ENCODE measurements at regions not wholly inside any gene's neighbourhood (a gene's known extent, or its start where the extent isn't known, plus 50 kb on each side); places are given as distances from the start of the nearest gene placed in this dataset.

DNA sequence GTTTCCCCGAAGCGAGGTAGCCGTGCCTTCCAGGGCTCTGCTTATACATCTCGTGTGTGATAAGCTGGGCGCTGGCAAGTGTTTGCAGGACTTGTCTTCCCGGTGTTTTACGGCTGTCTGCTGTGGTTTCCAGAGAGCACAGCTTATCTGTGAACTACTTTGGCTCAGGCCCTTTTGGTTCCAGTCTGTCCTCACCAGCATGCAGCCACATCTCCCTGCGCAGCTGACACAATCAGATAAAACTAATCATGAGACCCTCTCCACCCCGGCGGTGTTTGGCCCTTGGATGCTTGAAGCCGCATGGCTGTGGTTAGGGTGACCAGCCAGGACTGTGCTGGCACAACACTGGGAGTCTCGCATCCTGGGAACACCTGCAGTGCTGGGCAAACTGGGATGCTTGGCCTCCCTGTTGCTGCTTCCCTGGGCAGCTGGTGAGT is 241.8 kb upstream of the FOXQ1 start:
- H3K9ac ChIP-seq (ENCODE audit: low read length) = no peak overlapping the region
- POLR2A ChIA-PET = no interaction called here

More for the DNA sequence above, 241.8 kb upstream of the FOXQ1 start:
- TF ChIP-seq, protein P1, sequence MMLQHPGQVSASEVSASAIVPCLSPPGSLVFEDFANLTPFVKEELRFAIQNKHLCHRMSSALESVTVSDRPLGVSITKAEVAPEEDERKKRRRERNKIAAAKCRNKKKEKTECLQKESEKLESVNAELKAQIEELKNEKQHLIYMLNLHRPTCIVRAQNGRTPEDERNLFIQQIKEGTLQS (IDR thresholded peaks at IDR 0.05) = no peak
- TF ChIP-seq POLR2A (IDR thresholded peaks at IDR 0.05; ENCODE audit: borderline replicate concordance, extremely low read depth, insufficient read depth, insufficient read length) = no peak
- no peak for TF ChIP-seq SIN3A (IDR thresholded peaks at IDR 0.05; ENCODE audit: low read depth)
- TF ChIP-seq, protein P2, sequence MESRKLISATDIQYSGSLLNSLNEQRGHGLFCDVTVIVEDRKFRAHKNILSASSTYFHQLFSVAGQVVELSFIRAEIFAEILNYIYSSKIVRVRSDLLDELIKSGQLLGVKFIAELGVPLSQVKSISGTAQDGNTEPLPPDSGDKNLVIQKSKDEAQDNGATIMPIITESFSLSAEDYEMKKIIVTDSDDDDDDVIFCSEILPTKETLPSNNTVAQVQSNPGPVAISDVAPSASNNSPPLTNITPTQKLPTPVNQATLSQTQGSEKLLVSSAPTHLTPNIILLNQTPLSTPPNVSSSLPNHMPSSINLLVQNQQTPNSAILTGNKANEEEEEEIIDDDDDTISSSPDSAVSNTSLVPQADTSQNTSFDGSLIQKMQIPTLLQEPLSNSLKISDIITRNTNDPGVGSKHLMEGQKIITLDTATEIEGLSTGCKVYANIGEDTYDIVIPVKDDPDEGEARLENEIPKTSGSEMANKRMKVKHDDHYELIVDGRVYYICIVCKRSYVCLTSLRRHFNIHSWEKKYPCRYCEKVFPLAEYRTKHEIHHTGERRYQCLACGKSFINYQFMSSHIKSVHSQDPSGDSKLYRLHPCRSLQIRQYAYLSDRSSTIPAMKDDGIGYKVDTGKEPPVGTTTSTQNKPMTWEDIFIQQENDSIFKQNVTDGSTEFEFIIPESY (IDR thresholded peaks at IDR 0.05; ENCODE audit: extremely low read depth, insufficient replicate concordance, low read length) = no peak
- no peak for TF ChIP-seq CEBPB (IDR thresholded peaks at IDR 0.05; ENCODE audit: low read depth)
- TF ChIP-seq EZH2 (IDR thresholded peaks at IDR 0.05) = no peak
- no peak for TF ChIP-seq FOSL1 (IDR thresholded peaks at IDR 0.05; ENCODE audit: low read depth)
- TF ChIP-seq SRF (IDR thresholded peaks at IDR 0.05; ENCODE audit: low read depth) = no peak
- TF ChIP-seq, protein P3, sequence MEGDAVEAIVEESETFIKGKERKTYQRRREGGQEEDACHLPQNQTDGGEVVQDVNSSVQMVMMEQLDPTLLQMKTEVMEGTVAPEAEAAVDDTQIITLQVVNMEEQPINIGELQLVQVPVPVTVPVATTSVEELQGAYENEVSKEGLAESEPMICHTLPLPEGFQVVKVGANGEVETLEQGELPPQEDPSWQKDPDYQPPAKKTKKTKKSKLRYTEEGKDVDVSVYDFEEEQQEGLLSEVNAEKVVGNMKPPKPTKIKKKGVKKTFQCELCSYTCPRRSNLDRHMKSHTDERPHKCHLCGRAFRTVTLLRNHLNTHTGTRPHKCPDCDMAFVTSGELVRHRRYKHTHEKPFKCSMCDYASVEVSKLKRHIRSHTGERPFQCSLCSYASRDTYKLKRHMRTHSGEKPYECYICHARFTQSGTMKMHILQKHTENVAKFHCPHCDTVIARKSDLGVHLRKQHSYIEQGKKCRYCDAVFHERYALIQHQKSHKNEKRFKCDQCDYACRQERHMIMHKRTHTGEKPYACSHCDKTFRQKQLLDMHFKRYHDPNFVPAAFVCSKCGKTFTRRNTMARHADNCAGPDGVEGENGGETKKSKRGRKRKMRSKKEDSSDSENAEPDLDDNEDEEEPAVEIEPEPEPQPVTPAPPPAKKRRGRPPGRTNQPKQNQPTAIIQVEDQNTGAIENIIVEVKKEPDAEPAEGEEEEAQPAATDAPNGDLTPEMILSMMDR (IDR thresholded peaks at IDR 0.05 in 2 of 3, conservative IDR thresholded peaks at IDR 0.05 in 1 of 3; ENCODE audit: borderline replicate concordance in 1 of 3, insufficient read depth in 1 of 3, low read depth in 2 of 3, low read length in 2 of 3) = no peak
- no peak for TF ChIP-seq ELF1 (IDR thresholded peaks at IDR 0.05; ENCODE audit: borderline replicate concordance, low read depth)
- TF ChIP-seq, protein P4, sequence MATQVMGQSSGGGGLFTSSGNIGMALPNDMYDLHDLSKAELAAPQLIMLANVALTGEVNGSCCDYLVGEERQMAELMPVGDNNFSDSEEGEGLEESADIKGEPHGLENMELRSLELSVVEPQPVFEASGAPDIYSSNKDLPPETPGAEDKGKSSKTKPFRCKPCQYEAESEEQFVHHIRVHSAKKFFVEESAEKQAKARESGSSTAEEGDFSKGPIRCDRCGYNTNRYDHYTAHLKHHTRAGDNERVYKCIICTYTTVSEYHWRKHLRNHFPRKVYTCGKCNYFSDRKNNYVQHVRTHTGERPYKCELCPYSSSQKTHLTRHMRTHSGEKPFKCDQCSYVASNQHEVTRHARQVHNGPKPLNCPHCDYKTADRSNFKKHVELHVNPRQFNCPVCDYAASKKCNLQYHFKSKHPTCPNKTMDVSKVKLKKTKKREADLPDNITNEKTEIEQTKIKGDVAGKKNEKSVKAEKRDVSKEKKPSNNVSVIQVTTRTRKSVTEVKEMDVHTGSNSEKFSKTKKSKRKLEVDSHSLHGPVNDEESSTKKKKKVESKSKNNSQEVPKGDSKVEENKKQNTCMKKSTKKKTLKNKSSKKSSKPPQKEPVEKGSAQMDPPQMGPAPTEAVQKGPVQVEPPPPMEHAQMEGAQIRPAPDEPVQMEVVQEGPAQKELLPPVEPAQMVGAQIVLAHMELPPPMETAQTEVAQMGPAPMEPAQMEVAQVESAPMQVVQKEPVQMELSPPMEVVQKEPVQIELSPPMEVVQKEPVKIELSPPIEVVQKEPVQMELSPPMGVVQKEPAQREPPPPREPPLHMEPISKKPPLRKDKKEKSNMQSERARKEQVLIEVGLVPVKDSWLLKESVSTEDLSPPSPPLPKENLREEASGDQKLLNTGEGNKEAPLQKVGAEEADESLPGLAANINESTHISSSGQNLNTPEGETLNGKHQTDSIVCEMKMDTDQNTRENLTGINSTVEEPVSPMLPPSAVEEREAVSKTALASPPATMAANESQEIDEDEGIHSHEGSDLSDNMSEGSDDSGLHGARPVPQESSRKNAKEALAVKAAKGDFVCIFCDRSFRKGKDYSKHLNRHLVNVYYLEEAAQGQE (IDR thresholded peaks at IDR 0.05; ENCODE audit: low read depth) = no peak
- TF ChIP-seq SP1 (IDR thresholded peaks at IDR 0.05; ENCODE audit: low read depth) = no peak
- TF ChIP-seq TCF7L2 (IDR thresholded peaks at IDR 0.05; ENCODE audit: borderline replicate concordance, extremely low read depth, insufficient read depth, insufficient read length) = no peak
- no peak for TF ChIP-seq RAD21 (IDR thresholded peaks at IDR 0.05; ENCODE audit: low read depth)
- no peak for TF ChIP-seq POLR2AphosphoS5 (IDR thresholded peaks at IDR 0.05; ENCODE audit: low read depth, low read length)
- no peak for ATAC-seq
- no peak overlapping the region for H3K27ac ChIP-seq (ENCODE audit: low read depth, low read length)
- H2AFZ ChIP-seq (ENCODE audit: low read depth, low read length, poor library complexity, severe bottlenecking) = no peak overlapping the region
- H3K4me2 ChIP-seq (ENCODE audit: low read length) = no peak overlapping the region
- H3K4me3 ChIP-seq (replicated peaks in 1 of 2; ENCODE audit: low read depth in 1 of 2, low read length in 2 of 2) = no peak overlapping the region
- no peaks in the 10 kb centered on the region for H3K4me1 ChIP-seq (ENCODE audit: control insufficient read depth in 1 of 2, insufficient read depth in 2 of 2, low read length in 2 of 2)
- H3K9me3 ChIP-seq (ENCODE audit: control insufficient read depth in 1 of 2, insufficient read depth in 1 of 2, low read depth in 1 of 2, low read length in 2 of 2) = no peaks in the 10 kb centered on the region
- ChIA-PET CTCF (no interaction called here), RAD21 (ENCODE audit: low non-redundant PET in 1 of 2, low total read pairs in 2 of 2, uncharacterized antibody in 2 of 2, unreplicated experiment in 2 of 2) (no interaction called here)
- no peaks in the 10 kb centered on the region for H3K9me2 ChIP-seq (ENCODE audit: insufficient read depth)
- no peaks in the 10 kb centered on the region for H3K36me3 ChIP-seq (ENCODE audit: control insufficient read depth in 1 of 2, insufficient read depth in 2 of 2, low read length in 2 of 2)
- no TSS peak for BruUV-seq (replicated peaks)
- H3K79me2 ChIP-seq (ENCODE audit: insufficient read depth, low read length) = no peaks in the 10 kb centered on the region
- H3K27me3 ChIP-seq (ENCODE audit: insufficient read depth, low read length) = no peaks in the 10 kb centered on the region
- intact Hi-C loops (cut with micrococcal nuclease) = no loop called here
- no peaks in the 10 kb centered on the region for H4K20me1 ChIP-seq (ENCODE audit: insufficient read depth)
- DNase-seq (ENCODE audit: low read depth, low spot score) = no peak
